Stomach (tissue), 4 donors: ENCODE measurements at regions not wholly inside any gene's neighbourhood (a gene's known extent, or its start where the extent isn't known, plus 50 kb on each side); places are given as distances from the start of the nearest gene placed in this dataset.

Experiments
- EP300 ChIP-seq: sonication (generic); formaldehyde crosslinking; IDR thresholded peaks from one replicate; pipeline ENCODE4 v1.6.1; 2017; ENCODE audit warnings: antibody characterized with exemption
- POLR2AphosphoS5 ChIP-seq, 3 donors: sonication (generic); formaldehyde crosslinking; IDR thresholded peaks; one replicate each; pipeline ENCODE4 v1.6.1; 2016; ENCODE audit warnings: antibody characterized with exemption in 3 of 3
- TF ChIP-seq, protein P1 (sequence below), 7 experiments: fragments of 450-650 bp in 4 of 7; fragments of 200-600 bp in 3 of 7; sonication (generic) in 3 of 7; IDR thresholded peaks; one replicate each; pipeline ENCODE4 v1.5.1; 2016 to 2019; ENCODE audit warnings: antibody characterized with exemption in 7 of 7, control low read depth in 2 of 7, mild to moderate bottlenecking in 1 of 7

DNA sequence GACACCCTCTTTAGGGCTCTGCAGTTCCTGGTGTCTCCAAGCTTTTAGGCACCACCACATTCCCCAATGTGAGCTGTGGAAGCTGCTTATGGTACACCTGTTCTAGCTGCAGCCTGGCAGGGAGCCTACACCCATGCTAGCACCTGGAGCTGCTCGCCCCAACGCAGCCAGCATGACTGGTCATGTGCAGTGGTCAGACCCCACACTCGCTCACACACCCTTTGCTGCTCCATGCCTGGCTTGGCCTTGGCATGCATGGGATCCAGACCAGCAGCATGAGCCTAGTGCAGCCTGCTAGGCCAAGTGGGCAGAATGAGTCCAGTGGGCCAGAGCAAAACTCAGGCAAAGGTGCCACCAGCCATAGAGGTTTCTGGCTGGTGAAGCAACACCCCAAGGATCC, 86.4 kb upstream of the OSBPL8 start:
- TF ChIP-seq, protein P1, sequence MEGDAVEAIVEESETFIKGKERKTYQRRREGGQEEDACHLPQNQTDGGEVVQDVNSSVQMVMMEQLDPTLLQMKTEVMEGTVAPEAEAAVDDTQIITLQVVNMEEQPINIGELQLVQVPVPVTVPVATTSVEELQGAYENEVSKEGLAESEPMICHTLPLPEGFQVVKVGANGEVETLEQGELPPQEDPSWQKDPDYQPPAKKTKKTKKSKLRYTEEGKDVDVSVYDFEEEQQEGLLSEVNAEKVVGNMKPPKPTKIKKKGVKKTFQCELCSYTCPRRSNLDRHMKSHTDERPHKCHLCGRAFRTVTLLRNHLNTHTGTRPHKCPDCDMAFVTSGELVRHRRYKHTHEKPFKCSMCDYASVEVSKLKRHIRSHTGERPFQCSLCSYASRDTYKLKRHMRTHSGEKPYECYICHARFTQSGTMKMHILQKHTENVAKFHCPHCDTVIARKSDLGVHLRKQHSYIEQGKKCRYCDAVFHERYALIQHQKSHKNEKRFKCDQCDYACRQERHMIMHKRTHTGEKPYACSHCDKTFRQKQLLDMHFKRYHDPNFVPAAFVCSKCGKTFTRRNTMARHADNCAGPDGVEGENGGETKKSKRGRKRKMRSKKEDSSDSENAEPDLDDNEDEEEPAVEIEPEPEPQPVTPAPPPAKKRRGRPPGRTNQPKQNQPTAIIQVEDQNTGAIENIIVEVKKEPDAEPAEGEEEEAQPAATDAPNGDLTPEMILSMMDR (IDR thresholded peaks at IDR 0.05) = no peak
- no peak for TF ChIP-seq EP300
- no peak for TF ChIP-seq POLR2AphosphoS5 (IDR thresholded peaks at IDR 0.05)
